ENCODE measurements at regions not wholly inside any gene's neighbourhood (a gene's known extent, or its start where the extent isn't known, plus 50 kb on each side); places are given as distances from the start of the nearest gene placed in this dataset.
"Not testable (repeated sequence)": the region's sequence is repeated elsewhere in the genome, so short reads cannot be mapped to it uniquely, and the experiment has no call there.

DNA sequence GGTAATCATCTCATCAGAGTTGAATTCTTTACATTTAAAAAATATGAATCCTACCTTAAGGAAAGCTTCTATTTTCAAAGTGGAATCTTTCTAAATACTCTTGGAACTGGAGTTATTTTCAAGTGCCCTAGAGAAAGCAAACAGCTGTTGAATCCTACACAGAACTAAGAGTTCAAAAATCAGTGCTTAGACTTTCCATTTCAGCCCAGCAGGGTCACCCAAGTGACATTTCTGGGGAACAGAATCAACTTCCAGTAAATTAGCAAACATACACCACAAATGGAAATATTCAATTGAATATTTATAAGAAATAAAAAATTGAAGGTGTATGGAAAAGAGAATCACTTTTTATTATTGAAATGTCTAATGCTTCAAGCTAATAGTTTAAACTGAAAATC lies 427.7 kb upstream of the NOX3 start:
- TF ChIP-seq, protein P1, sequence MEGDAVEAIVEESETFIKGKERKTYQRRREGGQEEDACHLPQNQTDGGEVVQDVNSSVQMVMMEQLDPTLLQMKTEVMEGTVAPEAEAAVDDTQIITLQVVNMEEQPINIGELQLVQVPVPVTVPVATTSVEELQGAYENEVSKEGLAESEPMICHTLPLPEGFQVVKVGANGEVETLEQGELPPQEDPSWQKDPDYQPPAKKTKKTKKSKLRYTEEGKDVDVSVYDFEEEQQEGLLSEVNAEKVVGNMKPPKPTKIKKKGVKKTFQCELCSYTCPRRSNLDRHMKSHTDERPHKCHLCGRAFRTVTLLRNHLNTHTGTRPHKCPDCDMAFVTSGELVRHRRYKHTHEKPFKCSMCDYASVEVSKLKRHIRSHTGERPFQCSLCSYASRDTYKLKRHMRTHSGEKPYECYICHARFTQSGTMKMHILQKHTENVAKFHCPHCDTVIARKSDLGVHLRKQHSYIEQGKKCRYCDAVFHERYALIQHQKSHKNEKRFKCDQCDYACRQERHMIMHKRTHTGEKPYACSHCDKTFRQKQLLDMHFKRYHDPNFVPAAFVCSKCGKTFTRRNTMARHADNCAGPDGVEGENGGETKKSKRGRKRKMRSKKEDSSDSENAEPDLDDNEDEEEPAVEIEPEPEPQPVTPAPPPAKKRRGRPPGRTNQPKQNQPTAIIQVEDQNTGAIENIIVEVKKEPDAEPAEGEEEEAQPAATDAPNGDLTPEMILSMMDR (IDR thresholded peaks at IDR 0.05; ENCODE audit: insufficient read depth, low read depth, low read length, missing control alignments), result no peak
- H3K4me3 ChIP-seq (ENCODE audit: low read depth, low read length), result no peak overlapping the region
- no peak for DNase-seq (ENCODE audit: low read depth)

DNA sequence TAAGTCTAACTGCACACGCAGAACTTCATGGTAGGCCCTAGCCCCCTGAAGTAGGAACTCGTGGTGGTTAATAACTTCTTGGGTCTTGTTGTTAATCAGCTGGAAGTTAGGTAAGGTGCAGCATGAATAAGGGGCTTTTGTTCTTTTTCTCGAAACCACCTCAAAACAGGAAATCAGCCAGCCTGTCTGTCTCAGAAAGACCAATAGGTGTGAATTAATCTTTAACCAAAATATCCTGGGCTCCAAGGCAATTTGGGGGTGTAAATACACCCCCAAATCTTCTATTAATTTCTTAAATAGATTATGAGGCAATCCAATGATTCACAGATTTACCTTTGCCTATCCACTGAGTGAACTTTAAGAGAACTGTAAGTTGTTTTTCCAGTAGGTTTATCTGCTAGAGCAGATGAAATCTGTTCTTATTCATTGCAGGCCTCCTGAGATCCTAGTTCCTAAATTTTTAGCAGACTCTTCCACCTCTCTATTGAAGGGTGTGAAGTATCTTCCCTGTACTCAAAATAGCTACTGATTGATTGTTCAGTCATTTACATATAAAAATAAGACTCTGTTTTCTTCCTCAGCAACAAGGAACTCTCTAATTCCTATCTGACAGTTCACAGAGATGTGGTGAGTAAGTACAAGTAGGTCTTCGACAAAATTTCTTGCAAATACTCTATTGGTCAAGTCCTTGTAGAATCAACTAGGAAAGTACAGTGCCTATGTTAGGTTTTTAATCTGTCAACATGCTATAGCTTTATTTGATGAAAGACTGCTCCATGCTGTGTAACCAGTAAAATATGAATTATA lies 427.1 kb upstream of the NOX3 start:
- TF ChIP-seq, protein P1 (IDR thresholded peaks at IDR 0.05; ENCODE audit: insufficient read depth, low read depth, low read length, missing control alignments), result no peak
- no peak overlapping the region for H3K4me3 ChIP-seq (ENCODE audit: low read depth, low read length)
- DNase-seq (ENCODE audit: low read depth), result peak; percentile 9

DNA sequence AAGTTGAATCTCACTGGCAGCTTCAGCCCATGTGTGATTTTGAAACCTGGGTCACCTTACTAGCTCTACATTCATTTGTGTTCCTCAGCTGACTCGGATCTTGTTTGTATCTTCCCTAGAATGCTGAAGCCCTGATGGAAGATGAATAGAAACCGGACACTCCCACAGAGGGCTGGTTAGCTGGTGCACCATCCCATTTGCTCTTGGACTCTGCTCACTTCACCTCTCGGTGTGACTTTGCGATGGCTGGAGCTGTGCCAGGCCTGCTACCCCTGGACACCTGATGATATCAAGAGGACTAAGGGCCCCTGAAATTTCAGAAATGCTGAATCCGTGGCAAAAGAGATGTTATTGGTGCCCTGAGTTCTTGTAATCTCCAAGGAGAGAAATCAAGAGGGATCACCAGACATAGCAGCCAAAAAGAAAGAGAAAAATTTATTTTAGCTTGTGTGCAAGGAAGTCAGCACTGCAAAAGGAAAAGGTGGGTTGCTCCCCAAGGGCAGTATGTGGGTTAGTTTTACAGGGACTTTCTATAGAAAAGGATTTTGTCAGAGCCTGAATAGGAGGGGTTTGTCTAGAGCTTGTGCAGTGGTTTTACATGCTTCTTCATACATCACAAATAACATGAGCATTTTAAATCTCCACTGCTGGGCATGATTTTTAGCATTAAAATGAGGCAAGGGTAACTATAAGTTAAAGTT lies 426.3 kb upstream of the NOX3 start:
- TF ChIP-seq, protein P1 (IDR thresholded peaks at IDR 0.05; ENCODE audit: insufficient read depth, low read depth, low read length, missing control alignments), result no peak
- DNase-seq (ENCODE audit: low read depth), result no peak
- H3K4me3 ChIP-seq (ENCODE audit: low read depth, low read length), result no peak overlapping the region

DNA sequence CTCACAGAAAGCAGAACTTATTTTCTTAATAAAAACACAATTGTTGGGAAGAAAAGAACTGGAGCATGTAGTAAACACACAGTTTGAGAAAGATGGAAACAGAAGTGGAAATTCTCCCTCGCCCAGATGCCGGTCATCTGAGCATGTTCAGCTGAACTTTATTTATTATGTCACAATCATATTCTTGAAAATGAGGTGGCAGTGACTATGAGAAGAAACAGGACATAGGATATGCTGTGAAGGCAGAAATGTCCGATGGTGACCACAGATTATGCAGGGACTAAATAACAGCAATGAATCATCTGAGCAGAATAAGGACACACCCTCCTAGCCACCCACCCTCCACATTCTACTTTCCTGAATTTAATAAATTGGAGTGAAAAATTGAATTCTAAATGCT lies 425.3 kb upstream of the NOX3 start:
- DNase-seq (ENCODE audit: low read depth), result no peak
- no peak overlapping the region for H3K4me3 ChIP-seq (ENCODE audit: low read depth, low read length)
- TF ChIP-seq, protein P1 (IDR thresholded peaks at IDR 0.05; ENCODE audit: insufficient read depth, low read depth, low read length, missing control alignments), result no peak

DNA sequence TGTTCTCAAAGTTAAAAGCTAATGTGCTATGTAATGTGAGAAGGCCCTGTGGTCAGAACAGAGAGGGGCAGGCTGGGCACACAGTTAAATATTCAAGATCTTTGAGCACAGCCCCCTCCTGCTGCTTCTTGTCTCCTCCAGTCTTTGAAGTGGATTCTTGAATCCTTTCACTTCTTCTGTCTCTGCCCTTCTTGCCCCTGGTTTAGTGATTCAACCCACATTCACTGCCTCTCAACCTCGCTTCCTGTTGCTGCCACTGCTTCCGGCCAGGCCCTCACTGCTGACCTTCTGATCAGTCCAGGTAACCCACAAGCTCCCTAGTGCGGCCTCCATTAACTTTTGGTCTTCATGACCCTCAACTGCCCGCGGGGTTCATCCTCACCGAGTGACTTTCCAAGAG lies 417.3 kb upstream of the NOX3 start:
- TF ChIP-seq, protein P1 (IDR thresholded peaks at IDR 0.05; ENCODE audit: insufficient read depth, low read depth, low read length, missing control alignments), result no peak
- H3K4me3 ChIP-seq (ENCODE audit: low read depth, low read length), result no peak overlapping the region
- no peak for DNase-seq (ENCODE audit: low read depth)

DNA sequence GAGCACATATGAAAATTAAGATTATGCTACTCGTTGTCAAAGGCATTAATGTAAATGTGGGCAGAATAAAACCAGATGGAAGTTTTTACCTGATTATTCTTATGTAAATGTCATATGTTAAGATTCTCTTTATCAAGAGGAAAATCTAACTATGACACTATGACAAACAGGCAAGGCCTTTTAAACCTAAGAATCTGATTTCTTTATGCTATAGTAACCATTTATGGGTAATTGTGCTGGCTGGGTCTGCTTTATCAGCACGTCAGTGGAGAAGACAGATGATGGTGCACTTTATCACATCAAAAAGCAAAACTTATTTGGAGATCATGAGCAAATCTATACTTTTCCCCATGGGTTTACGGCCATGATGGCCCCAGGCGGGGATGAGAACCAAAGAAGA lies 412.0 kb upstream of the NOX3 start:
- no peak for DNase-seq (ENCODE audit: low read depth)
- TF ChIP-seq, protein P1 (IDR thresholded peaks at IDR 0.05; ENCODE audit: insufficient read depth, low read depth, low read length, missing control alignments), result no peak

DNA sequence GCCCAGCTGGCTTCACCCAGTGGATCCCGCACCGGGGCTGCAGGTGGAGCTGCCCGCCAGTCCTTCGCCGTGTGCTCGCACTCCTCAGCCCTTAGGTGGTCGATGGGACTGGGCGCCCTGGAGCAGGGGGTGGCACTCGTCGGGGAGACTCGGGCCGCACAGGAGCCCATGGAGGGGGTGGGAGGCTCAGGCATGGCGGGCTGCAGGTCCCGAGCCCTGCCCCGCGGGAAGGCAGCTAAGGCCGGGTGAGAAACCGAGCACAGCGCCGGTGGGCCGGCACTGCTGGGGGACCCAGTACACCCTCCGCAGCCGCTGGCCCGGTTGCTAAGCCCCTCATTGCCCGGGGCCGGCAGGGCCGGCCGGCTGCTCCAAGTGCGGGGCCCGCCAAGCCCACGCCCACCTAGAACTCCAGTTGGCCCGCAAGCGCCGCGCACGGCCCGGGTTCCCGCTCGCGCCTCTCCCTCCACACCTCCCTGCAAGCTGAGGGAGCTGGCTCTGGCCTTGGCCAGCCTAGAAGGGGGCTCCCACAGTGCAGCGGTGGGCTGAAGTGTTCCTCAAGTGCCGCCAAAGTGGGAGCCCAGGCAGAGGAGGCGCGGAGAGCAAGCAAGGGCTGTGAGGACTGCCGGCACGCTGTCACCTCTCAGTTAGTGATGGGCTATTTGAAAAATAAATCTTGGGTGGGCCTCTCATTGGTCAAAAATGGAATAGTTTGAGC lies 411.2 kb upstream of the NOX3 start:
- not testable (repeated sequence) for DNase-seq (ENCODE audit: low read depth); H3K4me3 ChIP-seq (ENCODE audit: low read depth, low read length)

More for the DNA sequence above, 412.0 kb upstream of the NOX3 start:
- no peak overlapping the region for H3K4me3 ChIP-seq (ENCODE audit: low read depth, low read length)
